HG02759 (cell line): ENCODE measurements at regions not wholly inside any gene's neighbourhood (a gene's known extent, or its start where the extent isn't known, plus 50 kb on each side); places are given as distances from the start of the nearest gene placed in this dataset.
"Not testable (repeated sequence)": the region's sequence is repeated elsewhere in the genome, so short reads cannot be mapped to it uniquely, and the experiment has no call there.

Source experiments
- ATAC-seq: cut with Tn5 transposase; IDR thresholded peaks from one replicate; pipeline ENCODE4 v1.9.1; 2021; ENCODE audit warnings: mild to moderate bottlenecking, moderate library complexity; ENCODE audit not compliant: unreplicated experiment

DNA sequence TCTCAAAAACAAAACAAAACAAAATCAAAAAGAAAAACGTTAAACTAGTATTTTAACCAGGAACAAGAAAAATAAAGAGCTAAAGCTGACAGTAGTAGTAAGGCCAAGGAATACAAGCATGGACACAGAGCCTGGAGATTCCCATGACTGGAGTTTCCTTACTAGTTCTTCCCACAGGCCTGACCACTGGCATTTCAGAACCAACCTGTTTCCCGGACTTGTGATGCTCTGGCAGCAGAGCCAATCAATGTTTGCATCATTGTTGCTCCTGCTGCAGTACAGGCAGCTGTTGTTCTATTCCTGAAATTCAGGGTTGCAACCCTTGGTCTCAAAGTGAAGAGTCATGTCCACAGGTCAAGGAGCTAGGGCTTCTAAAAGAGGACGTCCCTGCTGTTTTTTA is 111.3 kb upstream of the WARS2 start:
- no peak for ATAC-seq

DNA sequence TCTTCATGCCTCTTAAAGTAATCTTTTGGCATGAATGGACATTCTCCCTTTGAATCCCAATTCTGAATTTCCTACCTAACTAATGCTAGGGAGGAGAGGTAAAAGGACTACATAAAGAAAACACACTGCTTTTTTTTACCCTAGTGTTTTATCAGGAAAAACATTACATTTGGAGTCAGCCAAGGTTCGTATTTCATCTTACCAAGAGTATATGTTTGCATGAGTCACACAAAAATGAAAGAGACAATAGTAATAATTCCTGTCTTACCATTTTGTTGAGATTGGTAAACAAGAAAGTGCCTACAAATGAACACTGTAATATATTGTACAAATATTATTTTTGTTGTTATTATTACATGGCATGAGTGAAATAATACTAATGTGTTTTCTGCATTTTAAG is 112.9 kb upstream of the WARS2 start:
- no peak for ATAC-seq

GRCh38 chr1:119254067-119254720 is 113.7 kb upstream of the WARS2 start:
- no peak for ATAC-seq

GRCh38 chr1:119256089-119256488 is 112.5 kb upstream of the HAO2 start:
- ATAC-seq = not testable (repeated sequence)

DNA sequence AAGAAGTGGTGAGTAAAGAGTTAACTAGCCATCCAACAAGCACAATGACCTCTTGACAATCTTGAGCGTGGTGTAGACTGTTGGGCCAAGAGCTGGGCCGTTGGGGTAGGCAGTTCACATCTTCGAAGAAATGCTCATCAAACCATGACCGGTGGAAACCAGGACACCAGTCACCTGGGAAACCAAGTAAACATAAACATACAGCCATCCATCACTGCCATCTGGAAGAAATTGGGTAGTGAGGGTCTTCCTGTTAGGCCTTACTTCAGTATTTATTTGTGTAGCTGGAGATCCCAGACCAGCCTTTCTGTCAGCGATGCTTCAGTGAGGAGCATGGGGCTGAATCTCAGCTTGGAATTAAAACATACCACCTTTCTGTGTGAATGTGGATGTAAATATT is 108.1 kb upstream of the HAO2 start:
- ATAC-seq = no peak

- peak; percentile 97 for ATAC-seq
Measured at GRCh38 chr1:119266386-119266785, 102.2 kb upstream of the HAO2 start.

DNA sequence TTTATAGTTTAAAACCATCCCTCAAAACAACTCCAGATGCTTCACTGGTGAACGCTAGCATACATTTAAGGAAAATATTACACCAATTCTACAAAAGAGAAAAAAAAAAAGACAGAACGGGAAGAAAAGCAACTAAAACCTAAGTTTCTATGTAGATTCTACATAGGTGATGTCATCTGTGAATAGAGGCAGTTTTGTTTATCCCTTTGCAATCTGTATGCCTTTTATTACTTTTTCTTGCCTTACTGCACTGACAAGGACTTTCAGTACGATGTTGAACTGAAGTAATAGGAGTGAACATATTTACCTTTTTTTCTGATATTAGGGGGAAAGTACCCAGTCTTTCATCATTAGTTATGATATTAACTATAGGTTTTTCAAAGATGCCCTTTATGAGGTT is 101.7 kb upstream of the HAO2 start:
- ATAC-seq = peak; percentile 45

DNA sequence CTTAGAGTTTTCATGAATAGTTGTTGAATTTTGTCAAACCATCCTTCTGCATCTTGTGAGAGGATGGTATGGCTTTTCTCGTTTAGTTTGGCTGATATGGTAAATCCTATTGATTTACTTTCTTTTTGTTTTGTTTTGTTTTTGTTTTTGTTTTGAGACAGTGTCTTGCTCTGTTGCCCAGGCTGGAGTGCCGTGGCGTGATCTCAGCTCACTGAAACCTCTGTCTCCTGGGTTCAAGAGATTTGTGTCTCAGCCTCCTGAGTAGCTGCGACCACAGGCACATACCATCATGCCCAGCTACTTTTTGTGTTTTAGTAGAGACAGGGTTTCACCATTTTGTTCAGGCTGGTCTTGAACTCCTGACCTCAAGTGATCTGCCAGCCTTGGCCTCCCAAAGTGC is 101.3 kb upstream of the HAO2 start:
- peak; percentile 28 for ATAC-seq

DNA sequence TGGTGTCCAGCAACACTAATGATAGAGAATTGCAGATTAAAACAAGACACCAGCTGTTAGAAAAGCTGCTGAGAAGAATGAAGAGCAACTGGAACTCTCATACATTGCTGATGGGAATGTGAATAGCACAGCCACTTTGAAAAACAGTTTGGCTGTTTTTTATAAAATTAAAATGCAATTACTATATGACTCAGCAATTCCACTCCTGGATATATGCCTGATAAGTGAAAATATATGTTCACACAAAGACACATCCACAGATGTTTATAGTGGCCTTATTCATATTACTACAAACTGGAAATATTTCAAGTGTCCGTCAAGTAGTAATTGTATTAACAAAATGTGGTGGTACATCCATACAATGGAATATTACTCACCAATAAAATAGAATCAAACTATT is 99.7 kb upstream of the HAO2 start:
- ATAC-seq = no peak

- no peak for ATAC-seq
Measured at GRCh38 chr1:119275145-119276134, 93.1 kb upstream of the HAO2 start.

- no peak for ATAC-seq
Measured at GRCh38 chr1:119276558-119276957, 92.0 kb upstream of the HAO2 start.

GRCh38 chr1:119279456-119280381 is 88.9 kb upstream of the HAO2 start:
- ATAC-seq = no peak

DNA sequence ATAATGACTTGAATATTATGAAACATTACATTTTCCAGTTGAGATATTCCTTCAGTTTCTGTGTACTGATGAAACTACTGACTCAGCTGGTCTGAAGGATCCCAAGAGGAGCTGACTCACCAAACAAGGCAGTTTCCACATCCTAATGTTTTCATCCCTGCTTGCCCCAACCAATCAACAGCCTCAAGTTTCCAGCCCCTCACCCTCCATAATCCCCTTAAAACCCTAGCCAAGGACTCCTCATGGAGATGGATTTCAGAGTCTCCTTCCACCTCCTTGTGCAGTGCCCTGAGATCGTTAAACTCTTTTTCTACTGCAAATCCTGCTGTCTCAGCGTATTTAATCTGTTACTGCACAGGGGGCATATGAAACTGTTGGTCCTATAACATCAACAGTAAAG is 83.1 kb upstream of the HAO2 start:
- no peak for ATAC-seq

GRCh38 chr1:119286587-119287181 is 81.9 kb upstream of the HAO2 start:
- peak; percentile 91 for ATAC-seq

- no peak for ATAC-seq
Measured at GRCh38 chr1:119288751-119289150, 79.8 kb upstream of the HAO2 start.

GRCh38 chr1:119290297-119290696 is 78.3 kb upstream of the HAO2 start:
- no peak for ATAC-seq

DNA sequence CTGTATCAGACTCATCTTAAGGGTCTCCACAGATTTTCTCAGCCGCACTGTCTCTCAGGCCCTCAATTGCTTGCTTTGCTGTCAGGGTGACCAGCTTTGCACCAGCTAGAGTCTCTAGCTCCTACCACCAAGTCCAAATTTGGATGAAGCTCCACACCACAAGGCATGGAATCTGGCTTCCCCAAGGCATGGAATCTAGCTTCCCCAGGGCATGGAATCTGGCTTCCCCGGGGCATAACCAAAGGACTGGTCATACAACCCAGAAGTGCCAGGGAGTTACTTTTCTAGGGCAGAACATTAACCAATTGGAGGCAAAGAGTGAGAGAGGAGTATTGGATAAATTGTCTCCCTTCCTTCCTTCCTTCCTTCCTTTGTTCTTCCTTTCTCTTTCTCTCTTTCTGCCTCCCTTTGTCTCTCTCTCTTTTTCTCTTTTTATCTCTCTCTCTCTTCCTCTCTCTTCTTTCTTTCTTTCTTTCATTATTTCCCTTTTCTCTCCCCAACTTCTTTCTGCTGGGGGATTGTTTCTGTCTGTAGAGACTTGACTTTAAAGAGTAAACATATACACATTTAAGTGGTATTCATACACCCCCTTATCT is 76.9 kb upstream of the HAO2 start:
- ATAC-seq = no peak

DNA sequence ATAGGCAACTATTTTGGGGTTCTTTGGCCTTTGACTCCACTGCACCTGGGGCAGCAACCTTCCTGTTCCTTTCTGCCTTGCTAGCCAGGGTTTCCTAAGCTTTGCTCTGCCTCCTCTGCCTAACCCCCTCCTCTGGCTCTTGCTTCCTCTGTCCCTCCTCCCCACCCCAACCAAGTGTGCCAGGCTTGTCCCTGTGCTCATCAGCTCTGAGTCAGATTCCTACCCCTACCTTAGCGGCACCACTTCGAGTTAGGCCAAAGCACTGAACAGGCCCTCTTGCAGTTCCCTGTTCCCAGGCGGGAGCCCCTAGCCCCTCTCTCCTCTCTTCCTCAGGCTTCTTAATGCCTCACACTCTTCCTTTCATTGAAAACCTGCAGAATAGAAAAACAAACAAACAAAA is 74.8 kb upstream of the HAO2 start:
- no peak for ATAC-seq

GRCh38 chr1:119294199-119294598 is 74.4 kb upstream of the HAO2 start:
- no peak for ATAC-seq

DNA sequence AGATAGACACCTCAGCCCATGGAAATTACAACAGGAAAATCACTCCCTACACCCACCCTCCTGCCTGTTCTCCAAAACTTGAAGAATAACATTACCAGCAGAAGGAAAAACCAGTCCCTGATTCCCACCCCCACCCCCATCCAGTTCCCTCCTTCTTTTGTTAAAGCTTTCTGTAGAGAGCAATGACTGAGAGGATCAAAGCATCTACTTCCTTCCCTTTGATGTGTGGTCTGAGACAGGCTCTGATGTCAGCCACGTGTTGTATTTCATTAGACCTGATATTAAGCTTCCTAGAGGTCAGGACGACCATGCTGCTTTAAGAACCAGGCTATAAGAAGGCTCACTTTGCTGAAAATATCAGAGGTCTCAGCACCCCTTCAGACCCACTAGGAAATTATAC is 73.9 kb upstream of the HAO2 start:
- ATAC-seq = no peak
